Endometrium (tissue), 2 donors: ENCODE measurements at regions not wholly inside any gene's neighbourhood (a gene's known extent, or its start where the extent isn't known, plus 50 kb on each side); places are given as distances from the start of the nearest gene placed in this dataset.

Experiments used
- FAIRE-seq: peaks from 2 replicates; lab custom pipeline; 2012; peaks lifted over from hg19 to GRCh38; lab: Jason Lieb, UNC
- donor health status: control.
- donor health status: control.

DNA sequence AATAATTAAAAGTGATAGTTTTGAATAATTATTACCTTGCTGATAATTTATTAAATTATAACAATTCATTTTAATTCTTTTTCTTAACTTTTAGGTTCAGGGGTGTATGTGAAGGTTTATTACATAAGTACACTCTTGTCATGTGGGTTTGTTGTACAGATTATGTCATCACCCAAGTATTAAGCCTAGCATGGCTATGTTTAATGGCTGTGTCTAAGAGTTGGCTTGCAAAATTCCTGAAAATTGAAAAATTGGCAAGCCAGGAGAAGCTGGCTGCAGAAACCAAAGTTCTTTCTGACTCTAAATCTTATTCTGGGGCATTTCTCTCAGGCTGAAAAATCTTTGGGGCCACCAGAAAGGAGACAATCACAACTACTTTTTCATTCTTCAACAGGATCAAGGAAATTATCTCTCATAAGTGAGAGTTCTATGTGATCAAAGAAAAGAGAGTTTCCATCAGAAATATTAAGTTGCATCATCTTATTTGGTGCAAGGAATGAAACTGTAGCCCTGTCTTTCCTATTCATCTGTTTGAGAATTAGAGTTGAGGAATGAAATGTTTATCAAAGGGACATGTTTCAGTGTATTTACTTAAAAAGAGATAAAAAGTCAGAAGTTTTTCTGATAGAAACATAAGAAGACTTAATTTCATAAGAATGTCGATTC is 412.1 kb upstream of the CDH2 start:
- FAIRE-seq = no peak

DNA sequence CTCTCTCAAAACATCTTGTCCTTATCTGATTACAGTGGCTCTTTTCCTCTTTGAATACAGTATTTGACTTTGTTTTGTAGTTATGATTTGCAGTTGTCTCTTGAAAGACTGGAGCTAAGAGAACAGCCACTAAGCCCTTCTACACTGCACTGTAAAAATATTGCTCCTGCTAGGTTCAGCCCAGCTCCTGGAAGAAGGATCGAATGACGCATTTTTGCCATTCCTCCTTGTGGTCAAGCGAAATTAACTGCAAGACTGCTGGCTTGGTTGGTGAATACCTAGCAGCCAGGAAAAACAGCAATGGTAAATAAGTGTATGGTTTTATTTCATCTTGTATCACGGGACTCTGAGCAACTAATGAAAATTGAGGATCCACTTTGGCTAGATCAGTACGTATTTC is 407.8 kb upstream of the CDH2 start:
- no peak for FAIRE-seq

DNA sequence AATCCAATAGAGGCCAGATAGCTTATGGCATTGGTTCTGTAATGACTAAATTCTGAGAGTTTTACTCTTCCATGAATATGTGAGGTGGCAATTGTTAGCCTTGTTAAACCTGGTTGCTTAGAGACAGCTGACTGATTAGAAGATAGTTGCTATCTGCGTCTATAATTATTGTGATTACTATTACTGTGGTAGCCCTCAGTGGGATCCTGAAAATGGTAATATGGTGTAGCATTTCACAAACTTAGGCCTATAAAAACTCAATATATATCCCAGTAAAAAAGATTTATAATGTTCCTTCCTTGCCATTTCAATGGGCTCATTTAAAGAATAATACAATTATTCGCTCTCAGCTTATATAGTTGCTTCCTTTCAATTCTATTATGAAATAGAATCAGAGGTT is 405.8 kb upstream of the CDH2 start:
- FAIRE-seq = no peak

DNA sequence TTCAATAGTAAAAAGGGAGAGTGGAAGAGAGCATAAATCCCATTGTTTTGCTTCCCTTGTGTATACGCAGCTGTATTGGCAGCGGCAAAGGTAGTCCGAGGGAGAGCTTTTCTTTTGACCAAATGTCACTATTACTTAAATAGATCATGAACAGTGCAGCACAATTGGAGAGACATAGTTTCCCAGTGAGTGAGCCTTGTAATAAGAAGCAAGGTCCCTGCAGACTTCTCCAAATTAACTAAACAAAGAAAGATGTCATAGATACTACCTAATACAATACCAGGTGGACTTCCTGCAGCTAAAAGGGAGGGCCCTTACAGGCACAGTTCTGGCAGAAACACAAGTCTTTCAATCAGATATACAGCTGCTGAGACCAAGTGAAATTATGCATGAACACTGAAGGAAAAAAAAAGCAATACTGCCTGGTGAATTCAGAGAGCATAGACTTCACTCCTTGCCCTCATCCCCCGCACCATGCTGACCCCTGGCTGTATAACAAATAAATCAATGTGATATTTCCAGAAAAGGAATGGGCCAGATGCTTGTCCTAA is 404.7 kb upstream of the CDH2 start:
- FAIRE-seq = no peak

DNA sequence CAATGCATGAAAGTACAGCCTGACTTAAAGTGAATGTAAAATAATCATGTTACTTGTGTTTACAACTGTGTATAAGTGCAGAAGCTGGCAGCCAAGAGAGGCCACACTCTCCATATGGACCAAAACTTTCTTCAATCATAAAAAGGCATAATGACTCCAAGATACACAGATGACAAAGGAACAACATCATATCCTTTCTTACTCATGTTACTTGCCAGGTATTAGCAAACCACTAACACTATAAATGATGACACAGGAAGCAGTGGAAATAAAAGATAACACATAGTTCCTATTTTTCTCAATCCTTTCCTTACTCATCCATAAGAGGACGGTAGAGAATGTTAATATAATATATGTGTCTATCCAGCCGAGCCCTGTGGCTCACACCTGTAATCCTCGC is 400.0 kb upstream of the CDH2 start:
- FAIRE-seq = no peak

DNA sequence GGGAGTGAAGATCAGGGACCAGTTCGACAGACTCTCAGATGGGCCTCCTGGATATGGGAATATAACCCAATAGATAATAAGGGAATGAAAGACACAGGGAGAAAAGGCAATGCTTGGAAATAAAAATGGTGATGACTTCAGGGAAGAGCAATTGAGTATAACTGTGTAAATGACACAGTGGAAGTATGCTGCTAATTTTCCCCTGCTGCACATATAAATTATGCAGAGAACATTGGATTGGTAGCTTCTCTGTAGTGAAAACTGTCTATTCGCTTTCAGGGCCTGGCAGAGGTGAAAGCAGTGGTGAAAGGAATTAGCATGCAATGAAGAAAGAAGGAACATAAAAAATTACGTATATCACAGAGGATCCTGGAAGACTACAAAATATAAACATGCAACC is 398.2 kb upstream of the CDH2 start:
- FAIRE-seq = no peak

DNA sequence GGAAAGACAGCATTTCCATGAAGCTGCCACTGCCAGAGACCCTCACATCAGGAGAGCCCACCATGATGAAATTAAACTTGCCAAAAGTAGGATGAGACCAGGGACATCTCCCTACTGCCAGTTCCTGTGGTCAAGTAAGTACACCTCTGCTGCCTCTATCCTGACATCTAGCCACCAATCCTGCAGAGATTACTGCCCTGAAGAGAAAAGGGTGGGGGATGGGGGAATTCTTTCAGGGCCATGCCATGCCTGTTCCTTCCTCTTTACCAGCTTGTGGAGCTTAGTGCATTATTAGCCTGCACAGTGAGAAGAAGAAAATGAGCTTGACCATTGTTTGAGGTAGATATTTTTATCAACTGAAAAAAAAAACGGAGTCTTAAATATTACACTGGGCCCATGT is 397.2 kb upstream of the CDH2 start:
- FAIRE-seq = no peak

DNA sequence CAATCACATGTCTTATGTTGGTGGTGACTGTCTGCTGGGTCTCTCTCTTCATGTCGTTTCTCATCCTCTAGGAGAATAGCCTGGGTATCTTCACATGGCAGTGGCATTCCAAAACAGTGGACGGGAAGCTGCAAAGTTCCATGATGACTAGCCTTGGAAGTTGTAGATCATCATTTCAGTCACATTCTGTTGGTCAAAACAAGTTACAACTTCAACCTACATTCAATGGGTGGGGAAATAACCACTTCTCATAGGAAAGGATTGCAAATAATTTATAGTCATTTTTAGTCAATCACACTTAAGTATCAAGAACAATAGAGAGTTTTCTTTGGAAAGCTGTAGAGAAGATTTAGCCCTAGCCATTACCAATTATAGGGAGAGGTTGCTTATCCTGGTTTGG is 395.0 kb upstream of the CDH2 start:
- no peak for FAIRE-seq

DNA sequence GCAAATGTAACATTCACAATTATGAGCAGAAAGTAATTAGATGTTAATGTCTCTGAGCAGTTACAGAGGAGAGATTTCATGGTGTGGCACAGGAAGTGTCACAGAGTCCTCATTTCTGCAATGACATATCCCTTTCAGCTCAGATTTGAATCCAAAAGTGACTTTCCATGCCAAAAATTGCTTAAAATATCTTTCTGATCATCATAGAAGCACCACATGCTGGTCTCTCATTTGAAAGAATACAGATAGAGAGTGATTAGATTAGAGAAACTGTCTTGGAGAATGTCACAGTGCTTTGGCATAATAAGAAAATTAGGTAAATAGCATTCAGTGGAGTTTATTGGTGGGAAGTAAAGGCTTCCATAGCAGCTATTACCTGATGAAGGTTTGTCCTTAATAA is 383.4 kb upstream of the CDH2 start:
- FAIRE-seq = no peak

DNA sequence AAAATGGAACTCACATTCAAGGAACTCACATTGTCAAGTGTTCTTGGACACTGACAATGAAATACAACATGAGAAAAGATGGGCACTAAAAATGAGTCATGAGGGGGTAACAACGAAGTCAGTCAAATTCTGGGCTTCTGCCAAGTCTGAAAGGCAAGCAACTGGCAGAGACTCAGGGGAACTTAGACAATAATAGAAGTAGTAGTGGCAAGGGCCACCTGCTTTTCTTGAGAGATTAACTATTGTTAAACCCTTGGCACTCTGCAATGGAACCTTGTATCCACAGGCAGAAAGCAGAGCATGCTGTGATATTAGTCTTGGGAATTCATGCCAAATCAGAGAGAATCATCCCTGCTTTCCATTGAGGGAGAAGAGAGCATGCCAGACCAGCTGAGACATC is 382.6 kb upstream of the CDH2 start:
- no peak for FAIRE-seq

DNA sequence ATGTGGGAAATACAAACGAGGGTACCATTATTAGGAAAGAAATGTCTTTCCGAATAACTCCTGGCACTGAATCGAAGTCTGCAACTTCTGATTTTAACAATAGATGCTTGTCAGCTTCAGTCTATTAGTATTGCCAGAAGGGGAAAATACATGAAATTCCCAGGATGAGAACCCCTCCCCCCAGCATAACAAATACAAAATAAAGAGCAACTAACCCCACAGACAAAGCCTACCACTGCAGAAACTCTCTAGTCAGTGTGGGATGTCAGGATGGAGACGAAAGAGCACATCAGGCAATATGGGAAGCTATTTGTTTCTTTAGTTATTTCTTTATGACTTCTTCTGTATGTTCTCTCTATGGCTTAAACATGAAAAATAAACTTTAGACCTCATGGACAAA is 365.0 kb upstream of the CDH2 start:
- FAIRE-seq = no peak

DNA sequence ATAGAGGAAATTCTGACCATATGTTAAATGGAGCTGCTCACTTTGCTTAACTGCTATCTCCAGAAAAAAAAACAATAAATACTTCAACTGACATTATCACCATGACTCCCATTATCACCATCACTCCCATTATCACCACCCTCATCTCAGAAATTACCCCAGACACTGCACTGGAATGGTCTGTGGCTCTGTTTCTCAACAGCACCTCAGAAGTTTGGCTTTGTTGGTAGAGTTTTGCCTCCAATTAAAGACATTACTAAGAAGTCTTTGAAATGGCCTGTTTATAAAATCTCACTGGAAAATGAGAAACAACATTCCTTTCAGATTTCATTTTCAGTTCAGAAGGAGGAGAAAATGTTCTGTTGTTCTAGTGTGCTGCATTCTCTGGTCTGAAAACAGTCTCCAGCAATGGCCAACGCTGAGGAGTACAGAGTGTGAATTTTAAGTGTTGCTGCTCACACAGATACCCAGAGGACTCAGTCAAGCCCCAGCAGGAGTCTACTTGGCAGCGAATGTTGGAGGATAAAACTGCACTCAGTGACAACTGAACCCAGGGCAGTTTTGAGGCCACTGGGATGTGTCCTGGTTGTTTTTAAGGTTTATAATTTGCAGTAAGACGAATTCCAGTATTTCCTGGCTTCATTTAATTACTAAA is 364.5 kb upstream of the CDH2 start:
- no peak for FAIRE-seq

DNA sequence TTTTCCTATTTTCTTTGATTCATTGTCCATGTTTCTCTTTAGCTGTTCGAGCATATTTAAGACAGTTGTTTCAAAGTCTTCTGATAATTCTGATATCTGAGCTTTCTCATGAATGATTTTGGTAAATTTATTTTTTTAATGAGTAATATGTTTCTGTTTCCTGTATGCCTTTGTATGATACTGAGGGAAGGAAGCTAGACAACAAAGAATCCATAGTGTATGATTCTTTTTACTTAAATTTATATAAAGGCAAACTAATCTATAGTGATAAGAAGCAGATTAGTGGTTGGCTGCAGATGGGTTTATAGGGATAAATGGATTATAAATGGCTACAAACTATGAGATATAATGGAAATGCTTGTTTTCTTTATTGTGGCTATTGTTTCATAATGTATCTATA is 352.7 kb upstream of the CDH2 start:
- no peak for FAIRE-seq

DNA sequence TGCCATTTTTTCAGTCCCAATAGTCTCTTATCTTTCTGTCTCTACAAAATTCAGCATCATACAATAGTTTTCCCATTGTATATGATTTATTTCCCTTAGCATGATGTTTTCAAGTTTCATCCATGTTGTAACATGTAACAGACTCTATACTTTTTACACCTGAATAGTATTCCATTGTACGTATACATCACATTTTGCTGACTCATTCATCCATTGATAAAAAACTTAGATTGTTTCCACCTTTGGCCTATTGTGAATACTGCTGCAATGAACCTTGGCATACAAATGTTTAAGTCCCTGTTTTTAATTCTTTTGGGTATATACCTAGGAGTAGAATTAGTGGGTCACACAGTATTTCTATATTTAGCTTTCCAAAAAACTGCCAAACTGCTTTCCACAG is 349.3 kb upstream of the CDH2 start:
- FAIRE-seq = no peak

DNA sequence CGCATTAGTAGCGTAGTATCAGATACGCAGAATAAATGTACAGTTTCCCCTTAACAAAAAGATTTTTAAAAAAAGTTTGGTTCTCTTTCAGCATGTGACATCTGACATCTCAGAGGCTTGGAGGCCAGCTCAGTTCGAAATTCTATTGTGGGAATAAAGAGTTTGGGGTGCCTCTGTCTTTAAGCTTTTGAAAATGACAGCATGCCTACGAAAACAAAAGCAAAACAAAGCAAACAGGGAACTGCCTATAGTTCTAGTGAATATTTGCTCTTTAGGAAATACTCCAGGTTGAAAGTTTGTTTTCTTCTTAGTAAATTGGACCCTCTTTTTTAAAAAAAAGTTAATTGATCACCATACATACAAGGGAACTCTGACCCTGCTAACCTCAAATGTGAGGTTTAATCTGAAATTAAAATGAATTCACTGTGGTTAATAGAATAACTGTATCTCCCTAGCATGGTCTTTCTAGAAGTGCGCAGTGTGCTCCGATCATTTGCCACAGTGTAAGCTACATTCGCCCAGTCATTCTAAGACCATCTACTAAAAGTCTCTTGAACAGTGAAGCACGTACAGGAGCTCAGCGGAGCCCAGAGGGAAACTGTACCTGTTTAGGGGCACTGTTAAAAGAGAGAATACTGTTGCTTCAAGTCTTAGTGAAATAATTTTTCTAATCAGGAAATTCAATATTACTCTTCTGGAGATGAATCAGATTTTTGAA is 347.0 kb upstream of the CDH2 start:
- no peak for FAIRE-seq

DNA sequence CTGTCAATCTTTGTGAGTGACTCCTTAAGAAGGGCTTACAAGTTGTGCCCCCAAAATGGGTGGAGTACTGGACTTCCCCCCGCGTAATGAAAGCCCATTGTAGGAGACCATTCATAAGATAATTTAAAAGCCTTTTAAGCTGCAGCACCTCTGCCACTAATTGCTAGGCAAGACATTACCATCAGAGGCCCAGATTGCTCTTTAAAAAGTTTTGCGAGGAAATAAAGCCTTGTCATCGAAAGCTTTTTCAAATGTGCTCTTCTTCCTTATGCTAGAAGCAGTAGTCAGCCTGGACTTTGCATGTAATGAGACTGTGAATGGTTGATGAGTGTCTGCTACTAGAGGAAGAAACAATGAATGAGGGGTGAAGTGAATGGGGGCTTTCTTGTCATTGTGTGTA is 345.3 kb upstream of the CDH2 start:
- FAIRE-seq = no peak

DNA sequence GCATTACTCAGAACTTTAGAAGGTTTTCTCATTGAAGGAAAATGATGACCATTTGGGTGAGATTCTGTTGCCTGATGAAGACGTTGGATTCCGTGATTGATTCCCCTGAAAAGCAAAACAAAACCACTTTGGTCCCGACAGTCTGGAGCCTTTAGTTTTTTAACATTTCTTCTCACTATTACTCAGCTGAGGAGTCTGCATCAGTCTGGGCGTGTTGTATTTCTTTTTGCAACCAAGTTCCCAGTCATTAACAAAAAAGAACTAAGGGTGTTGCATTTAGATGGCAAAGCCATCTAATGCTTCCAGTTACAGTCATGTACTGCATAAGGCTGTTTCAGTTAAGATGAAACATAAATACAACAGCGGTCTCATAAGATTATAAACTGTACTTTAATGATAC is 343.1 kb upstream of the CDH2 start:
- no peak for FAIRE-seq

DNA sequence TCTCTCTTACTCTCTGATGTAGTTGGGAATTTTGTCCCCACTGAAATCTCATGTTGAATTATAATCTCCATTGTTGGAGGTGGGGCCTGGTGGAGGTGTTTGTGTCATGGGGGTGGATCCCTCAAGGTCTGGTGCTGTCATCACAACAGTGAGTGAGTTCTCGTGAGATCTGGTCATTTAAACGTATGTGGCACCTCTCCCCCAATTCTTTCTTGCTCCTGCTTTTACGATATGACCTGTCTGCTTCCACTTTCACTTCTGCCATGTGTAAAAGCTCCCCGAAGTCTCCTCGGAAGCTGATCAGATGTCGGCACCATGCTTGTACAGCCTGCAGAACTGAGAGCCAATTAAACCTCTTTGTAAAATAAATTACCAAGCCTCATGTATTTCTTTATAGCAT is 337.8 kb upstream of the CDH2 start:
- no peak for FAIRE-seq

DNA sequence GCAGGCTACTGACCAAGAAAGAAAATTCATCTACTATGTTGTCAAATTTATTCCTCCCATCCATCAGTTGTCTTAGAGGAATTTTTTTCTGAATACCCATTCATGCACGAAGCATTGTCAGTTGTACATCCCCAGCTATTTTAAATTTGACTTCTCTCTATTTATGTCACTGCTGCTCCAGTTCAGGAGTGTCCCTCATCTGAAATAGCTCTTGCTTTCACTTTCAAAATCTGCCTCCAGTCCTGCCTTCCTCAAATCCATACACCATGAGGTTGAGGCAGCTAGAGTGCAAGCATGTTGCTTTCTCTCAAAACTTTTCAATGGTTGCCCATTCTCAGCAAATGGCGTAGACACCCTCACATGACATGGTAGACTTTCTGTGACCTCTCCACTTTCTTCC is 335.4 kb upstream of the CDH2 start:
- no peak for FAIRE-seq

DNA sequence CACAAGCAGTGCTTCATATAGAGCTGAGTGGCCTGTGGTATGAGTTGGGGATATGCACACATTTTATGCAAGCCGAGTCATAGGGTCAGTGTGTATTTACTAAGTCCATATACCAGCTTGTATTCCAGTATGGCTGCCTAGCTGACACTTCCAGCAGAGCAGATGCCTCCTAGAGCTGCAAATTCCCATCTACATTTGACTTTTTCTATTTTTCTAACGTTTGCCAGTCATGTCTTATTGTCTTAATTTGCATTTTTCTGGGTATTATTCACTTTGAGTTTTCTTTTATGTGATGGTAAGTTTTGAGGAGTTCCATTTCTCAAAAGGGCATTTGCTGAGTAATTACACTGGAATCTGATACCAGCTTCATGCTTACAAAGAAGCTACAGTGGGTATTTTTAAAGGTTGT is 334.5 kb upstream of the CDH2 start:
- no peak for FAIRE-seq

DNA sequence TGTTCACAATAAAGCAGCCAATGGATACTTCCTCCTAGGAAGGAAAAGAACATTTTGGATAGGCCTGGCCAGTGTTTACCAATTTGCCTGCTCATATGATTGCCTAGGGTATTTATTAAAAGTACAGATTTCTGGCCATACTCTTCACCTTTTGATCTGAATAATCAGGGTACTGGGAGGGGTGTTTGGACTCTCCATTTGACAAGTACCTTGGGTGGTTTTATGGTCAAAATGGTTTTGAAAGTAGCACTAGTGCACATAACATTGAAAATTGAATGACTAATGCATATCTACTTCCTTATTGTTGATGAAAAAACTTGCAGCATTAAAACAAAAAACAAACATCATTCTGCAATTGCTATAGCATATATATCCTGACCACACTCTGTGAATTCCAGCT is 333.3 kb upstream of the CDH2 start:
- FAIRE-seq = no peak

DNA sequence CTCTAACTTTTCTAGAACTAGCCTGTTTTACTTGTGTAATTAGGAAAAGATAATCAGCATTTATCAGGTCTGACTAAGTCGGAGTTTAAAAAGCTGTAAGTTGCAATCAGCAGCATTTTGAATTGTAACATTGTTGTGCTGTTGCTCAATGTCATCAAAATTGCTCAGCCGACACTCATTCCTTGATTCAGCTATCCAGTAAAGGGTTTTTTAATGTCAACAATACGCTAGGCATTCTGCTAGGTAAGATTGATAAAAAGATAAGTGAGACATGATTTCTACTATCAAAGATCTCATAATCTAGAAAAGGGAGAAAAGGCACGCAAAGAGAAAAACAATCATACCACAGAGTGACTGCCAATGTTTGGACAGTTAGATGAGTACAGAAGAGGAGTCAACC is 327.1 kb upstream of the CDH2 start:
- FAIRE-seq = no peak

DNA sequence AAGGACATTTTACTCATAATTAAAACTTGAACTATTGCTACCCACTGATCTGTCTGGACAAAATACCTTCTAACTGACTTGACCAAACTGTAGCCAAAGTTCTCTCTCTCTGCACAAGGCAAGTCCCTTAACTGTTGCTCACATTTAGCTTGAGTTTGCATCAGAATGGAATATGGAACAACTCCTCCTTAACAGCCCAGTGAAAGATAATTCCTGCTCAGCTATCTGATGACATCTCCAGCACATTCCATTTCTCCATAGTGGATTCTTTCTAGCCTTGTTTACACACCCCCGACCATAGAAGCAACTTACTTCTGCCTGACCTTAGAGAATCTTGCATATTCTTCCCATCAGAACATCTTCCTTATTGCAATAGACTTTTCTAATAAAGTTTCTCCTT is 317.2 kb upstream of the CDH2 start:
- FAIRE-seq = no peak

DNA sequence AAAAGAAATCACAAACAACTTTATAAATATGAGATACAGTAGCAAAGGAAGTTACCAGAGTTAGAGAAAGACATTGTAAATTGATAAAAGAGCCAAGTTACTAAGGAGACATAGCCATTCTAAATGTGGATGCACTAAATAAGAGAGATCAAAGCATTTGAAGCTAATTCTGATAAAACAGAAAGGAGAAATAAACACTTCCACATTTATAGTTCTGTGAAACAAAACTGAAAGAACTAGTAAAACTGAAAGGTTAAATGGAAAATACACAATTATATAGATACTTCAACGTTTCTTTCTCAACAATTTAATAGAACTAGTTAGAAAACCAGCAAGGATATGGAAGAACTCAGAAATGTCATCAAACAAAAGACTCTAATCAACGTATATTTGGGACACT is 309.0 kb upstream of the CDH2 start:
- no peak for FAIRE-seq
